NCI-H510A treated with DMSO at 0.1 percent for 48 hours (cell line): ENCODE measurements at regions not wholly inside any gene's neighbourhood (a gene's known extent, or its start where the extent isn't known, plus 50 kb on each side); places are given as distances from the start of the nearest gene placed in this dataset.
A peak's percentile ranks its signal among the peaks of the same experiment; 100 is the strongest.

ENCODE experiments used
- DNase-seq: peaks from one replicate; lab custom pipeline; 2025; lab: John Stamatoyannopoulos, UW

GRCh38 chr2:187936228-187936627 is 355.4 kb upstream of the GULP1 start:
- no peak for DNase-seq

GRCh38 chr2:187939180-187939579 is 352.5 kb upstream of the GULP1 start:
- DNase-seq, result peak; percentile 72

- DNase-seq, result no peak
Measured at GRCh38 chr2:187942876-187943275, 348.8 kb upstream of the GULP1 start.

GRCh38 chr2:187943772-187944369 is 347.8 kb upstream of the GULP1 start:
- DNase-seq, result no peak

- DNase-seq, result no peak
Measured at GRCh38 chr2:187949859-187950258, 341.8 kb upstream of the GULP1 start.

GRCh38 chr2:187951470-187952218 is 340.0 kb upstream of the GULP1 start:
- no peak for DNase-seq

GRCh38 chr2:187956906-187957534 is 334.7 kb upstream of the GULP1 start:
- DNase-seq, result no peak

- DNase-seq, result no peak
Measured at GRCh38 chr2:187959821-187960220, 331.9 kb upstream of the GULP1 start.

- DNase-seq, result no peak
Measured at GRCh38 chr2:187962538-187962937, 329.1 kb upstream of the GULP1 start.

GRCh38 chr2:187964746-187965145 is 326.9 kb upstream of the GULP1 start:
- no peak for DNase-seq

GRCh38 chr2:187966924-187967323 is 324.8 kb upstream of the GULP1 start:
- DNase-seq, result no peak

GRCh38 chr2:187971893-187972292 is 319.8 kb upstream of the GULP1 start:
- no peak for DNase-seq

- no peak for DNase-seq
Measured at GRCh38 chr2:187976259-187976985, 315.3 kb upstream of the GULP1 start.

- no peak for DNase-seq
Measured at GRCh38 chr2:187976986-187977333, 314.7 kb upstream of the GULP1 start.

- DNase-seq, result no peak
Measured at GRCh38 chr2:187978356-187978755, 313.3 kb upstream of the GULP1 start.

- no peak for DNase-seq
Measured at GRCh38 chr2:187982668-187983067, 309.0 kb upstream of the GULP1 start.

- DNase-seq, result no peak
Measured at GRCh38 chr2:187985195-187985594, 306.5 kb upstream of the GULP1 start.

GRCh38 chr2:187985923-187986322 is 305.8 kb upstream of the GULP1 start:
- no peak for DNase-seq

GRCh38 chr2:187986390-187987105 is 305.1 kb upstream of the GULP1 start:
- peak; percentile 4 for DNase-seq

GRCh38 chr2:187988348-187988747 is 303.3 kb upstream of the GULP1 start:
- no peak for DNase-seq

GRCh38 chr2:187989925-187990623 is 301.6 kb upstream of the GULP1 start:
- DNase-seq, result no peak

GRCh38 chr2:187991389-187991788 is 300.3 kb upstream of the GULP1 start:
- no peak for DNase-seq
